Erythroblast (primary cell): ENCODE measurements at regions not wholly inside any gene's neighbourhood (a gene's known extent, or its start where the extent isn't known, plus 50 kb on each side); places are given as distances from the start of the nearest gene placed in this dataset.

Source experiments
- GATA1 ChIP-seq: IDR thresholded peaks from 2 replicates; pipeline ENCODE4 v1.6.1; 2011; ENCODE audit warnings: low read depth, mild to moderate bottlenecking, control low read depth, low read length, moderate library complexity
- POLR2A ChIP-seq: IDR thresholded peaks from 2 replicates; pipeline ENCODE4 v1.6.1; 2011; ENCODE audit warnings: mild to moderate bottlenecking, low read length

DNA sequence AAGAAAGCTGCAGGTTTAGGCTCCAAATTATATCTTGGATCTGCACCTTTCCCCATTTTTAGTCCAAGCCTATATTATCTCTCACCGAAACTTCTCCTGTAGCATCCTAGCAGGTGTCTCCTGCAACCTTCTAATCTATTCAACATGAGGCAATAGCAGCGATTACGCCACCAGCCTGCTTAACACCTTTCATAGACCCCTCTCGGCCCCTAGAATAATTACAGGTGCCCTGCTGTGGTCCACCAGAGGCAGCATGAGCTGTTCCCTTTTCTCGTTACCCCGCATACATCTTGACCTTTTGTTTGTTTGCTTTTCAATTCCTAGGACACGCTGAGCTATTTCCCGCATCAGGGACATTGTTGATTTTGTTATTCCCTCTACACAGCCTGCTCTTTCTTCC, 361.9 kb downstream of the CYRIA start:
- TF ChIP-seq POLR2A (no peak), GATA1 (no peak)
